Endodermal cell (in vitro differentiated cells): ENCODE measurements at regions not wholly inside any gene's neighbourhood (a gene's known extent, or its start where the extent isn't known, plus 50 kb on each side); places are given as distances from the start of the nearest gene placed in this dataset.

ENCODE experiments used
- DNase-seq: peaks from one replicate; pipeline ENCODE4 v3.0.0-alpha.2; 2017
- H3K27ac ChIP-seq: 2 replicates; pipeline ENCODE4 v1.5.1; 2013; ENCODE audit warnings: mild to moderate bottlenecking, low read depth, low read length, moderate library complexity
- H3K27me3 ChIP-seq: 2 replicates; pipeline ENCODE4 v1.6.1; 2013; ENCODE audit warnings: mild to moderate bottlenecking, low read length, moderate library complexity; ENCODE audit not compliant: insufficient read depth, control insufficient read depth, poor library complexity, severe bottlenecking
- H3K36me3 ChIP-seq: 2 replicates; pipeline ENCODE4 v1.7.0; 2013; ENCODE audit warnings: mild to moderate bottlenecking, low read length, moderate library complexity; ENCODE audit not compliant: control insufficient read depth, insufficient read depth
- H3K4me1 ChIP-seq: one replicate; pipeline ENCODE4 v1.7.0; 2013; ENCODE audit warnings: low read length; ENCODE audit not compliant: control insufficient read depth, insufficient read depth
- H3K4me3 ChIP-seq: 2 replicates; pipeline ENCODE4 v1.5.1; 2013; ENCODE audit warnings: mild to moderate bottlenecking, low read length, moderate library complexity
- H3K9ac ChIP-seq: 2 replicates; pipeline ENCODE4 v1.6.1; 2013; ENCODE audit warnings: mild to moderate bottlenecking, low read length, moderate library complexity; ENCODE audit not compliant: poor library complexity, severe bottlenecking; ENCODE audit errors: extremely low read depth
- H3K9me3 ChIP-seq: 2 replicates; pipeline ENCODE4 v1.6.1; 2013; ENCODE audit warnings: mild to moderate bottlenecking, low read length, moderate library complexity; ENCODE audit not compliant: control insufficient read depth
- H3K27ac Mint-ChIP-seq: 2 replicates; pipeline ENCODE4 v1.8.0; 2020; ENCODE audit warnings: mixed read lengths
- H3K27me3 Mint-ChIP-seq: 2 replicates; pipeline ENCODE4 v1.8.0; 2021; ENCODE audit warnings: mild to moderate bottlenecking, mixed read lengths; ENCODE audit not compliant: insufficient read depth
- H3K36me3 Mint-ChIP-seq: 2 replicates; pipeline ENCODE4 v1.8.0; 2020; ENCODE audit warnings: low read depth, mixed read lengths
- H3K4me1 Mint-ChIP-seq: 2 replicates; pipeline ENCODE4 v1.8.0; 2020; ENCODE audit warnings: mixed read lengths
- H3K4me3 Mint-ChIP-seq: 2 replicates; pipeline ENCODE4 v1.8.0; 2020; ENCODE audit warnings: mild to moderate bottlenecking, moderate library complexity, mixed read lengths
- H3K9me3 Mint-ChIP-seq: 2 replicates; pipeline ENCODE4 v1.8.0; 2020; ENCODE audit warnings: mild to moderate bottlenecking, mixed read lengths
- CTCF ChIP-seq: fragments of 200-600 bp; sonication (generic); conservative IDR thresholded peaks from 2 replicates; pipeline ENCODE4 v1.5.0; 2021; ENCODE audit warnings: antibody characterized with exemption, mild to moderate bottlenecking
- WGBS, 2 experiments: methylation state at CpG; one replicate each; pipeline versions ENCODE4 v1.1.5 to v1.1.7; 2013; ENCODE audit warnings: missing lambda C conversion rate in 2 of 2, mixed read lengths in 1 of 2; ENCODE audit not compliant: insufficient coverage in 1 of 2, insufficient read length in 1 of 2; 5-methylcytosine and 5-hydroxymethylcytosine counted together

GRCh38 chr4:102422843-102423242, 77.6 kb upstream of the SLC39A8 start:
- DNase-seq, result no peak
- Histone ChIP-seq H3K27me3 (no peaks in the 10 kb centered on the region), H3K9ac (no peak overlapping the region), H3K4me1 (no peaks in the 10 kb centered on the region), H3K4me3 (no peak overlapping the region), H3K9me3 (no peaks in the 10 kb centered on the region), H3K36me3 (no peaks in the 10 kb centered on the region), H3K27ac (no peak overlapping the region)
- no peak overlapping the region for H3K4me3 Mint-ChIP-seq
- H3K4me1 Mint-ChIP-seq, result no peaks in the 10 kb centered on the region
- no peaks in the 10 kb centered on the region for H3K27me3 Mint-ChIP-seq
- H3K36me3 Mint-ChIP-seq, result no peaks in the 10 kb centered on the region
- no peak for TF ChIP-seq CTCF
- WGBS, 2 experiments, result 0 to 39% methylated on average over 1 to 2 of the region's 2 CpGs
- no peak overlapping the region for H3K27ac Mint-ChIP-seq
- no peaks in the 10 kb centered on the region for H3K9me3 Mint-ChIP-seq

GRCh38 chr4:102423375-102423774, 77.8 kb upstream of the NFKB1 start:
- no peaks in the 10 kb centered on the region for H3K4me1 Mint-ChIP-seq
- no peaks in the 10 kb centered on the region for H3K27me3 Mint-ChIP-seq
- TF ChIP-seq CTCF, result no peak
- Histone ChIP-seq H3K27me3 (no peaks in the 10 kb centered on the region), H3K27ac (no peak overlapping the region), H3K9me3 (no peaks in the 10 kb centered on the region), H3K36me3 (no peaks in the 10 kb centered on the region), H3K4me1 (no peaks in the 10 kb centered on the region), H3K9ac (no peak overlapping the region), H3K4me3 (no peak overlapping the region)
- H3K27ac Mint-ChIP-seq, result no peak overlapping the region
- no peak overlapping the region for H3K4me3 Mint-ChIP-seq
- no peaks in the 10 kb centered on the region for H3K36me3 Mint-ChIP-seq
- DNase-seq, result no peak
- H3K9me3 Mint-ChIP-seq, result no peaks in the 10 kb centered on the region

GRCh38 chr4:102427371-102427998, 73.7 kb upstream of the NFKB1 start:
- Histone ChIP-seq H3K9ac (no peak overlapping the region), H3K27me3 (no peaks in the 10 kb centered on the region), H3K27ac (no peak overlapping the region), H3K4me3 (no peak overlapping the region), H3K9me3 (no peaks in the 10 kb centered on the region), H3K36me3 (no peaks in the 10 kb centered on the region), H3K4me1 (no peaks in the 10 kb centered on the region)
- WGBS, 2 experiments, result 93 to 95% methylated on average over 3 of the region's 3 CpGs
- no peak for DNase-seq
- Mint-ChIP-seq H3K36me3 (no peaks in the 10 kb centered on the region), H3K27ac (no peak overlapping the region), H3K4me1 (peaks cover 12% of the 10 kb centered on the region), H3K27me3 (no peaks in the 10 kb centered on the region), H3K4me3 (no peak overlapping the region), H3K9me3 (no peaks in the 10 kb centered on the region)
- no peak for TF ChIP-seq CTCF
